ENCODE measurements at regions not wholly inside any gene's neighbourhood (a gene's known extent, or its start where the extent isn't known, plus 50 kb on each side); places are given as distances from the start of the nearest gene placed in this dataset.

- TF ChIP-seq YY1 (IDR thresholded peaks at IDR 0.05; ENCODE audit: insufficient read depth, insufficient read length) (no peak), ZNF274 (IDR thresholded peaks at IDR 0.05; ENCODE audit: low read depth, low read length) (no peak)
These were observed 323.3 kb upstream of the PDGFD start for GRCh38 chr11:104487046-104487806.
